Calu3 (cell line): ENCODE measurements at regions not wholly inside any gene's neighbourhood (a gene's known extent, or its start where the extent isn't known, plus 50 kb on each side); places are given as distances from the start of the nearest gene placed in this dataset.

Experiments used
- BruUV-seq: library from RNA; stranded (reverse); fragments of 400-500 nt; replicated peaks from 2 replicates; lab custom pipeline; 2021; lab: Mats Ljungman, UMichigan
- CTCF ChIA-PET: fragments of 300-600 bp; sonication (Branson Sonifier 250); formaldehyde crosslinking; loops from one replicate; lab custom pipeline; 2022; ENCODE audit warnings: antibody characterized with exemption; lab: Charles Lee
- DNase-seq: peaks from one replicate; pipeline ENCODE4 v3.0.0; 2022
- H3K27ac Mint-ChIP-seq: one replicate; pipeline ENCODE4 v1.8.0; 2022; ENCODE audit warnings: mixed read lengths; ENCODE audit not compliant: unreplicated experiment
- H3K27me3 Mint-ChIP-seq: one replicate; pipeline ENCODE4 v1.8.0; 2022; ENCODE audit warnings: mixed read lengths; ENCODE audit not compliant: unreplicated experiment
- H3K36me3 Mint-ChIP-seq: one replicate; pipeline ENCODE4 v1.8.0; 2022; ENCODE audit warnings: mild to moderate bottlenecking, moderate library complexity, mixed read lengths; ENCODE audit not compliant: insufficient read depth, unreplicated experiment
- H3K4me1 Mint-ChIP-seq: one replicate; pipeline ENCODE4 v1.8.0; 2022; ENCODE audit warnings: mild to moderate bottlenecking, low read depth, mixed read lengths; ENCODE audit not compliant: unreplicated experiment
- H3K4me3 Mint-ChIP-seq: one replicate; pipeline ENCODE4 v1.8.0; 2022; ENCODE audit warnings: mild to moderate bottlenecking, low read depth, moderate library complexity, mixed read lengths; ENCODE audit not compliant: unreplicated experiment
- H3K9me3 Mint-ChIP-seq: one replicate; pipeline ENCODE4 v1.8.0; 2022; ENCODE audit warnings: low read depth, mixed read lengths; ENCODE audit not compliant: unreplicated experiment
- intact Hi-C: fragments of 100-400 bp; cut with micrococcal nuclease; formaldehyde crosslinking; loops from one replicate; pipeline ENCODE4 v1.10.0; 2022; ENCODE audit not compliant: unreplicated experiment
- TF ChIP-seq, protein P1 (sequence below): fragments of 200-600 bp; IDR thresholded peaks from one replicate; pipeline ENCODE4 v1.8.0; 2022; ENCODE audit warnings: antibody characterized with exemption; ENCODE audit not compliant: unreplicated experiment

DNA sequence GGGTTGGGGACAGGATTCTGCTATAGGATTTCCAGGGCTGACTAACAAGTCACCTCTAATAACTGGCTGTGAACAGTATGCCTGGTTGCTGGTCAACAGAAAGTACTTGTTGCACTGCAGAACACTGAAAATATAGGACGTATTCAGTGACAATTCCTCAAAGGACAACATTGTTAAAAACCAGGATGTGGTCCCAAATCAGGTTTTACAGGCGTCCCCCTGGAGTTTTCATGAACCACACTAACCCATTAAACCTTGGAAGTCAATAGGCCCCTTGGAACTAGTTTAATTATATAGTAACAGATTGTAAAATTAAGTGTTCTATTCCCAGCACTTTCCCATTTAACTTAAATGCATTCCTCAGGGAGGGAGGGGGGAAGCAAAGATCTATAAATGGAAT lies 495.4 kb downstream of the TBC1D4 start:
- H3K36me3 Mint-ChIP-seq, result no peaks in the 10 kb centered on the region
- DNase-seq, result no peak
- intact Hi-C loops, result no loop called here
- H3K27me3 Mint-ChIP-seq, result no peaks in the 10 kb centered on the region
- H3K27ac Mint-ChIP-seq, result no peak overlapping the region
- no peaks in the 10 kb centered on the region for H3K9me3 Mint-ChIP-seq
- CTCF ChIA-PET, result no interaction called here
- BruUV-seq, result no TSS peak
- no peak overlapping the region for H3K4me3 Mint-ChIP-seq
- H3K4me1 Mint-ChIP-seq, result no peaks in the 10 kb centered on the region
- TF ChIP-seq, protein P1, sequence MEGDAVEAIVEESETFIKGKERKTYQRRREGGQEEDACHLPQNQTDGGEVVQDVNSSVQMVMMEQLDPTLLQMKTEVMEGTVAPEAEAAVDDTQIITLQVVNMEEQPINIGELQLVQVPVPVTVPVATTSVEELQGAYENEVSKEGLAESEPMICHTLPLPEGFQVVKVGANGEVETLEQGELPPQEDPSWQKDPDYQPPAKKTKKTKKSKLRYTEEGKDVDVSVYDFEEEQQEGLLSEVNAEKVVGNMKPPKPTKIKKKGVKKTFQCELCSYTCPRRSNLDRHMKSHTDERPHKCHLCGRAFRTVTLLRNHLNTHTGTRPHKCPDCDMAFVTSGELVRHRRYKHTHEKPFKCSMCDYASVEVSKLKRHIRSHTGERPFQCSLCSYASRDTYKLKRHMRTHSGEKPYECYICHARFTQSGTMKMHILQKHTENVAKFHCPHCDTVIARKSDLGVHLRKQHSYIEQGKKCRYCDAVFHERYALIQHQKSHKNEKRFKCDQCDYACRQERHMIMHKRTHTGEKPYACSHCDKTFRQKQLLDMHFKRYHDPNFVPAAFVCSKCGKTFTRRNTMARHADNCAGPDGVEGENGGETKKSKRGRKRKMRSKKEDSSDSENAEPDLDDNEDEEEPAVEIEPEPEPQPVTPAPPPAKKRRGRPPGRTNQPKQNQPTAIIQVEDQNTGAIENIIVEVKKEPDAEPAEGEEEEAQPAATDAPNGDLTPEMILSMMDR, result no peak

DNA sequence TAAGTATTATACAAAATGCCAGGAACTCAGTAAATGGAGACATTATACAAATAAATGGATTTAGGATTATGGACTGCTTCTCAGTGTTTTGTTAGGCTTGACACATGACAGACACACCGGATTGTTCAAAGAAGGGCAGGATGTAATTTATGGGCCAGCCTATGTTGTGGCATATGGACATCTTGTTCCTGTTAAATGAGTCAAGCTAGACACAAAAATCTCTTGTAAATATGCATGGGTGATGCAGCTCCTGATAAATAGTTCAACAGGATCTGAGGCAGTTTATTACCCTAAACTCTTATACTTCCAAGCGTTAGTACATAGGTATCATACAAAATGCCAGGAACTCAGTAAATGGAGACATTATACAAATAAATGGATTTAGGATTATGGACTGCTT lies 502.3 kb downstream of the TBC1D4 start:
- TF ChIP-seq, protein P1, result no peak
- no peaks in the 10 kb centered on the region for H3K4me1 Mint-ChIP-seq
- CTCF ChIA-PET, result no interaction called here
- no peak overlapping the region for H3K27ac Mint-ChIP-seq
- no peaks in the 10 kb centered on the region for H3K36me3 Mint-ChIP-seq
- no peaks in the 10 kb centered on the region for H3K27me3 Mint-ChIP-seq
- DNase-seq, result no peak
- no peaks in the 10 kb centered on the region for H3K9me3 Mint-ChIP-seq
- H3K4me3 Mint-ChIP-seq, result no peak overlapping the region
- no TSS peak for BruUV-seq
- intact Hi-C loops, result no loop called here

DNA sequence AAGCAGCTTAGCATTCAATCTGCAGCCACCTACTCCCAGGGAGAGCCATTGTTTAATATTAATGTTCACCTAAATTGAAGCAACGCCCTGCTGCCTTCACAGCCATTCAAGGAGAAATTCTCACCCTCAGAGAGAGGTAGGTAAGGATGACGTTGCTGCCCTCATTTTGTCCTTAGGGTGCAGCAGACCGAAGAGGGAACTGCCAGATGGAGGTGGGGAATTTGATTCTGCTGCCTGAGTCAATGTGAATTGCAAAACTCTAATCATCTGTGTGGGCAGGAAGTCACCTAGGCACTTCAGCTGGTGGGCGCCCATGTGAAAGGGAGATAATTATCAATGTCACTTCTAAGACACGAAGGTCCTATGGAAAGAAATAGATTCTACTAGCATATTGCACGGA lies 503.4 kb downstream of the TBC1D4 start:
- Mint-ChIP-seq H3K36me3 (no peaks in the 10 kb centered on the region), H3K4me3 (no peak overlapping the region), H3K27ac (no peak overlapping the region), H3K27me3 (no peaks in the 10 kb centered on the region), H3K9me3 (no peaks in the 10 kb centered on the region), H3K4me1 (no peaks in the 10 kb centered on the region)
- intact Hi-C loops, result no loop called here
- CTCF ChIA-PET, result no interaction called here
- TF ChIP-seq, protein P1, result no peak
- no peak for DNase-seq
- BruUV-seq, result no TSS peak

DNA sequence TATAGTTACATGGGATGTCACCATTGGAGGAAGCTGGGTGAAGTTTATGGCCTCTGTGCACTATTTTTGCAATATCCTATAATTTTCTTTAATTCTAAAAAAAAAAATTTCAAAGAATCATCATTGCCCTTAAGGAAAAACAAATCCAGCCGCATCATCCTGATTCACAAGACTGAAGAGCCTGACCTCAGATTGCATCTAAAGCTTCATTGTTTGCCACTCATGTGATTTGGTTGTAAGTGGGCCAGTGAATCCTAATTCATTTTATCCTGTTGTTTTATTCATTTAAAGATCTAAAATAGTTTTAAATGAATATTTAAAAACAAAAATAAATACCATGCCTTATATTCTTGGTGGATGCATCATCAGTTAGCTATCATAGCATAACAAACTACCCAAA lies 504.5 kb downstream of the TBC1D4 start:
- no peak for DNase-seq
- no peak overlapping the region for H3K4me3 Mint-ChIP-seq
- H3K9me3 Mint-ChIP-seq, result no peaks in the 10 kb centered on the region
- CTCF ChIA-PET, result no interaction called here
- no peaks in the 10 kb centered on the region for H3K4me1 Mint-ChIP-seq
- no peaks in the 10 kb centered on the region for H3K27me3 Mint-ChIP-seq
- H3K36me3 Mint-ChIP-seq, result no peaks in the 10 kb centered on the region
- no TSS peak for BruUV-seq
- H3K27ac Mint-ChIP-seq, result no peak overlapping the region
- intact Hi-C loops, result no loop called here
- TF ChIP-seq, protein P1, result no peak

DNA sequence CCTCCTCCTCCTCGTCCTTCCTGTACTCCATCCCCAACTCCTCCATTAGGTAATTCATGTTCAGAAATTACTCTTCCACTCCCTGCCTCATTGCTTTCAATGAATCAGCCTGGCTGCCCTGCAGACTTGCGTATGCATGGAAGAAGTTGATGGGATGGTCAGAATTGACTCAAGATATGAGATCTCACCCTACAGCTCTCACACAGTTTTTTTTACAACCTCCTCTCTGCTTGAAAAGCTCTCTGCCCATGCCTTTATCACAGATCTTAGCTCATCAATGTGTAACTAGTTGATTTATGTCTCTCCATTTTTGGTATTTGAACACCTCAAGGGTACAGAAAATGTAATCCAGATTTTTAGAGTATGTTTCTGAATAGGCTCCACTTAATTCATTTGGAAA lies 506.9 kb downstream of the TBC1D4 start:
- Mint-ChIP-seq H3K27me3 (no peaks in the 10 kb centered on the region), H3K4me1 (no peaks in the 10 kb centered on the region), H3K27ac (no peak overlapping the region), H3K36me3 (no peaks in the 10 kb centered on the region), H3K4me3 (no peak overlapping the region), H3K9me3 (no peaks in the 10 kb centered on the region)
- TF ChIP-seq, protein P1, result no peak
- DNase-seq, result no peak
- intact Hi-C loops, result no loop called here
- CTCF ChIA-PET, result no interaction called here
- BruUV-seq, result no TSS peak
